HCT116 (cell line): ENCODE measurements at regions not wholly inside any gene's neighbourhood (a gene's known extent, or its start where the extent isn't known, plus 50 kb on each side); places are given as distances from the start of the nearest gene placed in this dataset.

Source experiments
- ATAC-seq: fragments of 200-7000 bp; cut with Tn5 transposase; 2 replicates; pipeline ENCODE4 v1.9.1; 2020; ENCODE audit warnings: mild to moderate bottlenecking, moderate library complexity
- BruUV-seq: library from RNA; stranded (reverse); fragments of 400-500 nt; replicated peaks from 2 replicates; lab custom pipeline; 2021; lab: Mats Ljungman, UMichigan
- CTCF ChIA-PET: fragments of 300-600 bp; sonication (Branson Sonifier 250); formaldehyde crosslinking; loops from one replicate; lab custom pipeline; 2021; ENCODE audit warnings: antibody characterized with exemption; lab: Charles Lee
- POLR2A ChIA-PET: fragments of 300-600, 350-600 bp; sonication (Branson Sonifier 250); formaldehyde crosslinking; loops from one replicate; lab custom pipeline; 2021; ENCODE audit warnings: antibody characterized with exemption; lab: Charles Lee
- RAD21 ChIA-PET, 2 experiments: fragments of 300-600 bp; sonication (Branson Sonifier 250); formaldehyde crosslinking; loops; one replicate each; lab custom pipeline; 2023; ENCODE audit warnings: low total read pairs in 2 of 2; ENCODE audit not compliant: uncharacterized antibody in 2 of 2, unreplicated experiment in 2 of 2, low non-redundant PET in 1 of 2; lab: Charles Lee
- DNase-seq: peaks from one replicate; pipeline ENCODE4 v3.0.0-alpha.2; 2010; ENCODE audit warnings: low read depth, low spot score
- H2AFZ ChIP-seq: fragments of 200-600 bp; shearing (Covaris generic), sonication (generic); 2 replicates; pipeline ENCODE4 v1.6.1; 2017; ENCODE audit warnings: low read depth, mixed run types, mixed read lengths, antibody characterized with exemption, low read length; ENCODE audit not compliant: poor library complexity, severe bottlenecking
- H3K27ac ChIP-seq: 2 replicates; pipeline ENCODE4 v1.5.1; 2012; ENCODE audit warnings: low read depth, low read length
- H3K27me3 ChIP-seq: fragments of 200-600 bp; sonication (generic); 2 replicates; pipeline ENCODE4 v1.6.1; 2016; ENCODE audit warnings: mixed run types, low read length, mixed read lengths; ENCODE audit not compliant: insufficient read depth
- H3K36me3 ChIP-seq, 2 experiments: fragments of 200-500 bp in 1 of 2; fragments of 200-600 bp in 1 of 2; sonication (Bioruptor generic) in 1 of 2; sonication (generic) in 1 of 2; 2 replicates each; pipeline versions ENCODE4 v1.5.1 to v1.6.1; 2014 to 2016; ENCODE audit warnings: low read length in 2 of 2, inconsistent platforms in 1 of 2, mixed read lengths in 1 of 2, mixed run types in 1 of 2; ENCODE audit not compliant: insufficient read depth in 2 of 2, control insufficient read depth in 1 of 2
- H3K4me1 ChIP-seq, 2 experiments: fragments of 200-600 bp in 1 of 2; sonication (generic) in 1 of 2; 2 replicates each; pipeline versions ENCODE4 v1.5.1 to v1.6.1; 2012 to 2017; ENCODE audit warnings: low read length in 2 of 2, inconsistent platforms in 1 of 2, mild to moderate bottlenecking in 1 of 2, mixed read lengths in 1 of 2, mixed run types in 1 of 2, moderate library complexity in 1 of 2; ENCODE audit not compliant: insufficient read depth in 2 of 2, control insufficient read depth in 1 of 2
- H3K4me2 ChIP-seq: fragments of 200-600 bp; sonication (generic); 2 replicates; pipeline ENCODE4 v1.6.1; 2017; ENCODE audit warnings: mixed run types, low read length, mixed read lengths
- H3K4me3 ChIP-seq, 2 experiments: fragments of 200-600 bp in 1 of 2; sonication (generic) in 1 of 2; replicated peaks in 1 of 2; 2 replicates each; pipeline ENCODE4 v1.5.1; 2011 to 2016; ENCODE audit warnings: low read length in 2 of 2, control low read depth in 1 of 2, low read depth in 1 of 2, mild to moderate bottlenecking in 1 of 2, mixed read lengths in 1 of 2, mixed run types in 1 of 2
- H3K79me2 ChIP-seq: fragments of 200-600 bp; sonication (generic); 2 replicates; pipeline ENCODE4 v1.6.1; 2017; ENCODE audit warnings: mild to moderate bottlenecking, mixed run types, low read length, moderate library complexity, mixed read lengths; ENCODE audit not compliant: insufficient read depth
- H3K9ac ChIP-seq: fragments of 200-600 bp; sonication (generic); 2 replicates; pipeline ENCODE4 v1.6.1; 2016; ENCODE audit warnings: low read length, mixed read lengths
- H3K9me2 ChIP-seq: fragments of 200-600 bp; sonication (generic), shearing (Covaris generic); 2 replicates; pipeline ENCODE4 v1.6.1; 2017; ENCODE audit warnings: mixed run types, mild to moderate bottlenecking, moderate library complexity; ENCODE audit not compliant: insufficient read depth
- H3K9me3 ChIP-seq, 2 experiments: fragments of 200-500 bp in 1 of 2; fragments of 200-600 bp in 1 of 2; sonication (Bioruptor generic) in 1 of 2; sonication (generic) in 1 of 2; 2 replicates each; pipeline ENCODE4 v1.6.1; 2014 to 2017; ENCODE audit warnings: low read length in 2 of 2, mixed read lengths in 2 of 2, inconsistent platforms in 1 of 2, low read depth in 1 of 2, mild to moderate bottlenecking in 1 of 2, mixed run types in 1 of 2, moderate library complexity in 1 of 2; ENCODE audit not compliant: control insufficient read depth in 1 of 2, insufficient read depth in 1 of 2
- H4K20me1 ChIP-seq: fragments of 200-600 bp; sonication (generic), shearing (Covaris generic); 2 replicates; pipeline ENCODE4 v1.6.1; 2017; ENCODE audit warnings: mixed run types, mild to moderate bottlenecking, moderate library complexity; ENCODE audit not compliant: insufficient read depth
- ATF3 ChIP-seq: IDR thresholded peaks from 2 replicates; pipeline ENCODE4 v1.6.1; 2012
- CBX3 ChIP-seq: IDR thresholded peaks from 2 replicates; pipeline ENCODE4 v1.6.1; 2012; ENCODE audit warnings: low read depth
- CEBPB ChIP-seq: IDR thresholded peaks from 2 replicates; pipeline ENCODE4 v1.6.1; 2012; ENCODE audit warnings: low read depth
- CTCF ChIP-seq, 3 experiments: fragments of 200-600 bp in 1 of 3; sonication (generic) in 1 of 3; IDR thresholded peaks in 2 of 3; conservative IDR thresholded peaks in 1 of 3; 2 replicates each; pipeline ENCODE4 v1.5.1; 2012 to 2017; ENCODE audit warnings: low read depth in 2 of 3, low read length in 2 of 3, antibody characterized with exemption in 1 of 3, borderline replicate concordance in 1 of 3, control low read depth in 1 of 3, mild to moderate bottlenecking in 1 of 3, mixed read lengths in 1 of 3, mixed run types in 1 of 3, moderate library complexity in 1 of 3; ENCODE audit not compliant: insufficient read depth in 1 of 3
- EGR1 ChIP-seq: IDR thresholded peaks from 2 replicates; pipeline ENCODE4 v1.6.1; 2012; ENCODE audit warnings: low read depth
- ELF1 ChIP-seq: IDR thresholded peaks from 2 replicates; pipeline ENCODE4 v1.6.1; 2012; ENCODE audit warnings: low read depth, borderline replicate concordance
- FOSL1 ChIP-seq: IDR thresholded peaks from 2 replicates; pipeline ENCODE4 v1.6.1; 2012; ENCODE audit warnings: low read depth
- JUND ChIP-seq: IDR thresholded peaks from 2 replicates; pipeline ENCODE4 v1.6.1; 2012
- POLR2A ChIP-seq: IDR thresholded peaks from 2 replicates; pipeline ENCODE4 v1.7.0; 2011; ENCODE audit warnings: borderline replicate concordance; ENCODE audit not compliant: insufficient read depth, insufficient read length; ENCODE audit errors: extremely low read depth
- POLR2AphosphoS5 ChIP-seq: IDR thresholded peaks from 2 replicates; pipeline ENCODE4 v1.6.1; 2011; ENCODE audit warnings: mild to moderate bottlenecking, low read depth, low read length, moderate library complexity
- RAD21 ChIP-seq: IDR thresholded peaks from 2 replicates; pipeline ENCODE4 v1.6.1; 2012; ENCODE audit warnings: low read depth, mild to moderate bottlenecking
- REST ChIP-seq: IDR thresholded peaks from 2 replicates; pipeline ENCODE4 v1.6.1; 2012; ENCODE audit warnings: low read depth
- SIN3A ChIP-seq: IDR thresholded peaks from 2 replicates; pipeline ENCODE4 v1.6.1; 2012; ENCODE audit warnings: low read depth
- SP1 ChIP-seq: IDR thresholded peaks from 2 replicates; pipeline ENCODE4 v1.6.1; 2012; ENCODE audit warnings: low read depth
- ZBTB33 ChIP-seq: IDR thresholded peaks from 2 replicates; pipeline ENCODE4 v1.6.1; 2011; ENCODE audit warnings: mild to moderate bottlenecking, low read length, moderate library complexity; ENCODE audit not compliant: insufficient replicate concordance; ENCODE audit errors: extremely low read depth
- ZFX ChIP-seq: fragments of 450-650 bp; IDR thresholded peaks from 2 replicates; pipeline ENCODE4 v1.6.1; 2017
- ZNF274 ChIP-seq: fragments of 200-500 bp; sonication (Bioruptor generic); IDR thresholded peaks from 2 replicates; pipeline ENCODE4 v1.6.1; 2014; ENCODE audit warnings: mild to moderate bottlenecking, low read depth, low read length, inconsistent platforms
- intact Hi-C: fragments of 100-400 bp; cut with micrococcal nuclease; formaldehyde crosslinking; loops from 2 replicates; pipeline ENCODE4 v1.10.0; 2022

GRCh38 chr16:86752582-86753175 lies 174.3 kb downstream of the FOXL1 start:
- ATAC-seq (no peak), DNase-seq (no peak)
- BruUV-seq, result no TSS peak
- POLR2A ChIA-PET, result no interaction called here
- Histone ChIP-seq H3K27ac (no peak overlapping the region), H4K20me1 (no peaks in the 10 kb centered on the region), H3K4me3 (no peak overlapping the region), H3K9me3 (no peaks in the 10 kb centered on the region), H3K27me3 (no peaks in the 10 kb centered on the region; the same call in 1 of the 2 replicates), H3K9me2 (no peaks in the 10 kb centered on the region), H3K9ac (no peak overlapping the region), H3K4me1 (peaks cover 3 to 9% of the 10 kb centered on the region in 2 experiments; a peak in 2 of 4 replicates), H3K79me2 (no peaks in the 10 kb centered on the region), H2AFZ (no peak overlapping the region), H3K36me3 (no peaks in the 10 kb centered on the region), H3K4me2 (no peak overlapping the region)
- RAD21 ChIA-PET, result no interaction called here
- TF ChIP-seq CTCF (IDR thresholded peaks at IDR 0.05 in 2 of 3, conservative IDR thresholded peaks at IDR 0.05 in 1 of 3; ENCODE audit: borderline replicate concordance in 1 of 3, insufficient read depth in 1 of 3, low read depth in 2 of 3, low read length in 2 of 3) (no peak), ELF1 (no peak), ZBTB33 (no peak), CBX3 (no peak), ZFX (no peak), REST (no peak), CEBPB (no peak), JUND (no peak), SIN3A (no peak), SP1 (no peak), ZNF274 (no peak), EGR1 (no peak), RAD21 (no peak), POLR2A (no peak), FOSL1 (no peak), POLR2AphosphoS5 (no peak), ATF3 (no peak)
- CTCF ChIA-PET, result no interaction called here
- intact Hi-C loops, result loop anchor here (5.0 kb wide), 1 partner anchor 50 kb away; no protein-coding TSS in a partner anchor
